ENCODE measurements at regions not wholly inside any gene's neighbourhood (a gene's known extent, or its start where the extent isn't known, plus 50 kb on each side); places are given as distances from the start of the nearest gene placed in this dataset.
"Not testable (repeated sequence)": the region's sequence is repeated elsewhere in the genome, so short reads cannot be mapped to it uniquely, and the experiment has no call there.

DNA sequence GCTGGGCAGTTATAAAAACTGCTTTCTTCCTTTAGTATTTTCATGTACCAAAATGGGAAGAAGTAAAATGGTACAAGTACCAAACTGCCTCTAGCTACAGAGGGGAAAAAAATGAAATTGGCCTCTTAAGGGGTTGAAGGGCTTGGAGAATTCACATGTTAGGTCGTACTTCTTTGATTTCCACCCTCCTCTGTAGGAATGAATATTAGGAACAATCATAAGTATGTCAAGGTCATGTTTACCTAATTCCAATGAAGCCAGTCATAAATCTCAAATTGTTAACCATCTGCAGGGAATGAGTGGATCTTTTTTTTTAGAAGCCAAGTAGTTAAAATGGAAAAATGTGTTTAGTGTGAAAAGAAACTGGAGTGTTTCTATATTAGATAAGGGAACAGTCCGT, 772.6 kb downstream of the PRIM2 start:
- not testable (repeated sequence) for H3K36me3 Mint-ChIP-seq, H3K9me3 Mint-ChIP-seq, H3K27me3 Mint-ChIP-seq, H3K27ac Mint-ChIP-seq, H3K4me3 Mint-ChIP-seq, H3K4me1 Mint-ChIP-seq

DNA sequence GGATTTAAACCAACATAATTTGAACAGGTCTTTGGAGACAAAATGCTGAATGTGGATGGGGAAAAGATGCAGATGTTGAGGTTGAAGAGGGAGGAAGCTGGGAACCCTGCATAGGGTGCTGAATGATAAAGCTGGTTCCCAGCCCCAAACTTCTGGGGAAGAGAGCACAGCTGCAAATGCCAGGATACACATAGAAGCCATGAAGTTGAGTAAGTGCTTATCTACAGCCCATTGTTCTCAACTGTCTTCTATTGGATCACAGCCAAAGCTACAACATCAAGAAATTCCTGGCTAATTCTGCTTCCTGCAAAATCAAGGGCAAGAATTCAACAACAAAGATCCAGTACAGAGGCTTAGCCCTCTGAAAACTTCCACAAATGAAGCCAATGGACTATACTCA, 779.8 kb downstream of the PRIM2 start:
- H3K4me3 Mint-ChIP-seq, H3K36me3 Mint-ChIP-seq, H3K27me3 Mint-ChIP-seq, H3K9me3 Mint-ChIP-seq, H3K27ac Mint-ChIP-seq, H3K4me1 Mint-ChIP-seq: not testable (repeated sequence)

DNA sequence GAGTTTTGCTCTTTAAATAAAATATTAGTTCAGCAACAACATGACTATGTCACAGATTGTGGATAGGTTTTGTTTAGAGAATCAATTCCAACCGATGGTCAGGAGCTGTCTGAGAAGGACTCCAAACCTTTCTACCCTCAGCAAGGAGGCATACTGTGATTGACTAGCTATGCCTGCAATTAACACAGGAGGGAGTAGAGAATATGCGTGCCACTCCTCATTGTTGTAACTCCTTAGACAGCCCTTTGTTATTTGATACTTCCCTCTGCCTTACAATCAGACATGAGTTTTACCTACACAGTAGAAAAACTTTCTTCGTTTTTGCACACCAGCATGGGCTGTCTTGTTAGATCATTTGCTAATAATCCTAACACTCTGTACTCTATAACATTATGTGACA, 796.5 kb downstream of the PRIM2 start:
- no peaks in the 10 kb centered on the region for H3K27me3 Mint-ChIP-seq
- H3K4me1 Mint-ChIP-seq = no peaks in the 10 kb centered on the region
- no peaks in the 10 kb centered on the region for H3K36me3 Mint-ChIP-seq
- no peak overlapping the region for H3K4me3 Mint-ChIP-seq
- H3K27ac Mint-ChIP-seq = no peak overlapping the region
- peaks cover 0 to 4% (median 4%) of the 10 kb centered on the region in 3 donors for H3K9me3 Mint-ChIP-seq

DNA sequence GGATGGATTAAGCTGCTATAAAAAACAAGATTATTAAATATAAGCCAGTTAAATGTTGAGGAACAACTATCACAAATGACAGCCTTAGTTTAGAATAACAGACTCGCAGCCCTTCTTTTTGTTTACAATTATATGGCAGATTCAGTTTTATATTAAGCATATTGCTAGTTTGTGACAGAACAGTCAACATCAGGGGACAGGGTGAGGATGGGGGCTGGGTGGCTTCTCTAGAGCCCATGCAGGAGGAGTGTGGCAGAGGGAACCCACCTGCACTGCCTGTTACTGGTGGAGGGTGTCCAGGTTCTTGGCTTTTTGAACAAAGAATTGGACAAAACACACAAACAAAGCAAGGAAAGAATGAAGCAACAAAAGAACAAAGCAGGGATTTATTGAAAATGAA, 799.7 kb downstream of the PRIM2 start:
- H3K36me3 Mint-ChIP-seq, H3K27ac Mint-ChIP-seq, H3K4me1 Mint-ChIP-seq, H3K4me3 Mint-ChIP-seq, H3K9me3 Mint-ChIP-seq, H3K27me3 Mint-ChIP-seq: not testable (repeated sequence)

DNA sequence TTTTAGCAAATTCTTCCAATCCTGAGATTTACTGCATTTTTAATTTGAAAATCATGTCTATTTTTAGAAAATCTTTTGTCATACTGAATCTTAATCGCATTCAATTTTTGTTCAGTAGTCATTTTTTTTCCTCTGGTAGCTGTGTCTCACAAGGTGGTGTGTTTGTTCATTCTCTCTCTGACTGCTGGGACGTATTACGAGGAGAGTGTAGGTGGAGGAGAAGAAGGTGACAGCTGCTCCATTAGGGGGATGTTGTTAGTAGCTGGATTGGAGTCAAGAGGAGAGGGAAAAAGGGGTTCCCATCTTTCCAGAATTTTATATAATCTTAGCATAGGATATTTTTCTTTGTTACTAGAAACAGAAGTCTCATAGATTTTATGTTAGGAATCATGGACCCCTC, 804.2 kb downstream of the PRIM2 start:
- not testable (repeated sequence) for H3K36me3 Mint-ChIP-seq, H3K4me3 Mint-ChIP-seq, H3K4me1 Mint-ChIP-seq

DNA sequence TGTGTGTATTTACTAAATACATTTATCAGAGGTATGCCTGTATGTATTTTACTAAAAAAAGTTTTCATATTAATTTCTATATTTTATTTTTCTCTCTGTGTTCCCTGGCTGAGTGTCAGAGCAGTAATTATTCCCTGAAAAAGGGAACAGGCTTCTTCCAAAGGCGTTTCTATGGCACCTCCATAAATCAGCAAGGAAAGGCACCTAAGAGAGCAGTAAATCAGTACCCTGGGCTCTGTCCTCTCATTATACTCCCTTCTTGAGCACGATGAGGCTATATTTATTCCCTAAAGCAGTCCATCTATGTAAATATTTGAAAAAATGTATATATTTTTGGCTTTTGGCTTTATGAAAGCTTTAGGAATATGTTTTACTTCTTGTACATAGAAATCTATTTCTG, 806.3 kb downstream of the PRIM2 start:
- not testable (repeated sequence) for H3K4me1 Mint-ChIP-seq, H3K36me3 Mint-ChIP-seq, H3K27ac Mint-ChIP-seq, H3K27me3 Mint-ChIP-seq, H3K4me3 Mint-ChIP-seq, H3K9me3 Mint-ChIP-seq

More for the DNA sequence above, 804.2 kb downstream of the PRIM2 start:
- H3K27me3 Mint-ChIP-seq, H3K9me3 Mint-ChIP-seq, H3K27ac Mint-ChIP-seq: not testable (repeated sequence)

DNA sequence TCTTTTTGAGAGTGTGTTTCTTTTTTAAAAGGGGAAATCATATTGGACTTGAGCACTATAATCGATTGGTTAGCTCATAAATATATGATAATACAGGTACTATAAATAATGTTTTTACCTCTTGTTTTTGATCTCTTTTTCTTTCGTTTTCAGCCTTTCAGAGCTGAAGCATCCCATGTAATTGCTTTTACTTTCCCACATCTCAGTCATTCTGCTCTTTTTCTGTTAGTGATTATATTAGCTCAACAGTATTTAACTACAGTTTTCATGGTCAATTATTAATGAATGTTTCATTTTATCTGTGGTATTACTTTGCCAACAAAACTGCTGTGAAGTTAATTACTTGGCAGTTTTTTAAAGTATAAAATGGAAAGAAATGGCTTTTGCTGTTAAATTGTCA, 811.1 kb downstream of the PRIM2 start:
- H3K4me1 Mint-ChIP-seq, H3K27ac Mint-ChIP-seq, H3K9me3 Mint-ChIP-seq, H3K4me3 Mint-ChIP-seq, H3K36me3 Mint-ChIP-seq, H3K27me3 Mint-ChIP-seq: not testable (repeated sequence)

DNA sequence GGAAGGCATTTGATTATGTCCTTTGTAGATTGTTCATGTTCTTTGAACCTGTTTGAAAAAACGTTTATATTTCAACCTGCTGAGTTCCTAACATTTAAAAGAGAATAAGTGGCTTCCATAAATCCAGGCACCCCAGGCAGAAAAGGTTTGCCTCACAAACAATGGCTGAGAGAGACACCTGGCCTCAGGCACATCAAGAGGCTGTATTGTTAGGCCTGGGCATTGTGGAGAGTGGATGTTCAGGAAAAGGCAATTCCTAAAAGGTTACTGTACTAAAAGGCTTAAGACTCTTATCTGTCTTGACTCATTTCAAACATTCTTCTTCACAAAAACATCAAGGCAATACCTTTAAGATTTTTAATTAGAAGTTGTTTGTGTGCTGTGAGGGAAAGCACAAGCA, 811.7 kb downstream of the PRIM2 start:
- H3K4me1 Mint-ChIP-seq, H3K4me3 Mint-ChIP-seq, H3K27ac Mint-ChIP-seq, H3K9me3 Mint-ChIP-seq, H3K36me3 Mint-ChIP-seq, H3K27me3 Mint-ChIP-seq: not testable (repeated sequence)

DNA sequence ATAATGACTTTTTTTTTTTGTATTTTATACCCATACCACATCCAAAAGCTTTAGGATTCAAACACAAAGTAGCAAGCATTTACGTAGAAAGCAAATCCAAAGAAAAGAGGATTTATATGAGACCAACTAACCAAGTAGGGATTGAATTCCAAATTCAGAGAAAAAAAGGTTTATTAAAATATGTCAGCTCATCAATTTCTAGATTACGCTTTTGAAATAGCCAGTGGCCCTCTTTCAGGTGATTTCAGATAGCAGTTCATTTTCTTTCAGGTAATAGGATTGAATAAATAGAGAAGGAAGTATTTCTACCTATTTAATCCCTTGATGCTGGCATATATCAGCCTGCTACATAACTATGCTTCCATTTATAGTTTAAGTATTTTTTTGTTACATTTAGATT, 822.3 kb downstream of the PRIM2 start:
- H3K9me3 Mint-ChIP-seq, H3K4me3 Mint-ChIP-seq, H3K4me1 Mint-ChIP-seq, H3K27ac Mint-ChIP-seq, H3K36me3 Mint-ChIP-seq, H3K27me3 Mint-ChIP-seq: not testable (repeated sequence)

DNA sequence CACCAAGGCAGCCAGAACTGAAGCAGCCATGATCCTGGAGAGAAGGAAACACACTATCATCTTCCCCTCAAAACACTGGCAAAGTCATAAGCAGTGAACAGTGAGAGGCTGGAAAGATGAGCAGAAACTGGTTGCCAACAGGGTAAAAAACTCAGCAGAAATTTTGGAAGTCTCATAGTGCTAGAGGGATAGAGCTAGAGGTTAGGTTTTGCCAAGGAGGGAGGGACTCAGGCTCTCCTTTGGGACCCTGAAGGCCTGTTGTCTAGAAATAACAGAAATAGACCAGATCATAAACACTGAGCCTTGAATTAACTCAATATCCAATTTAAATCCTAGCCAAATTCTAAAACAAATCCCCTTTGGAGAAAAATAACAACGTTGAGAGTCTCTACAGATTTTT, 853.6 kb downstream of the PRIM2 start:
- H3K9me3 Mint-ChIP-seq, H3K27ac Mint-ChIP-seq, H3K36me3 Mint-ChIP-seq, H3K27me3 Mint-ChIP-seq, H3K4me3 Mint-ChIP-seq, H3K4me1 Mint-ChIP-seq: not testable (repeated sequence)

DNA sequence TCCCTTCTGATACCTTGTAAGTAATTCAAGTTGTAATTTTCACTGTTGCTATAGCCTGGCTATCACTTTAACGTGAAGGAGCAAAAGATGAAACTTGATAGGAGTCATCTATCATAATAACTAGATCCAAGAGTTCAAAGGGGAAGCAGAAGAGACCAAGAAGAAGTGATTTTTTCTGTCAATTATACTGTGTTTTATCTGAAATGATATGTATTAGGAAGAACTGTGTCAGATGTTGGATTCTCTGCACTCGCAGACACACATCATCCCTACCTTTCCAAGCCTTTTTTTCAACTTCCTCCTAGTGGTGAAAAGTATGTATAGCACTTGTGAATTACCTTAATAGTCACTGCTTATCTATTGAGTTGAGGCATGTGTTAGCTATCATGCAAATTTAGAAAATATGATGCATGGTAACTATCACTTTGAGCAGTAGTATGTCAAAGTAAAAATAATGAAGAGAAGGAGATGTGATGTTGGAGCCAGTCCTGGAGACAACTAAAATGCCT, 864.2 kb downstream of the PRIM2 start:
- H3K27me3 Mint-ChIP-seq, H3K36me3 Mint-ChIP-seq, H3K9me3 Mint-ChIP-seq, H3K4me1 Mint-ChIP-seq, H3K27ac Mint-ChIP-seq, H3K4me3 Mint-ChIP-seq: not testable (repeated sequence)

DNA sequence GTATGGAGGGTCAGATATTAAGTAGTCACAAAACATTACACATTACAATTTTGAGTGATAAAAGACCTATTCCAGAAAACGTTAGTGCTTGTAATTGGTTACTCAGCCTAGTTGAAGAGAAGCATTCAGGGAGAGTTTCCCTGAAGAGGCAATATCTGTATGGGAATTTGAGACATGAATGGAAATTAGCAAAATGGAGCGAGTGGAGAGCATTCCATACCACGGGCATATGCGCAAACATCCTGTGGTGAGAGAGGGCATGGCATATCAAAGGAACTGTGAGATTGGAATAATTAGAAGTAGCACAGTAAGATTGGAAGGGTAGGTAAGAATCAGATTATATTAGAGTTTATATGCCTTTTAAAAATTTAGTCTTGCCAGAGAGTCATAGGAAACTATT, 867.9 kb downstream of the PRIM2 start:
- H3K27ac Mint-ChIP-seq, H3K36me3 Mint-ChIP-seq, H3K4me3 Mint-ChIP-seq, H3K9me3 Mint-ChIP-seq, H3K27me3 Mint-ChIP-seq, H3K4me1 Mint-ChIP-seq: not testable (repeated sequence)

DNA sequence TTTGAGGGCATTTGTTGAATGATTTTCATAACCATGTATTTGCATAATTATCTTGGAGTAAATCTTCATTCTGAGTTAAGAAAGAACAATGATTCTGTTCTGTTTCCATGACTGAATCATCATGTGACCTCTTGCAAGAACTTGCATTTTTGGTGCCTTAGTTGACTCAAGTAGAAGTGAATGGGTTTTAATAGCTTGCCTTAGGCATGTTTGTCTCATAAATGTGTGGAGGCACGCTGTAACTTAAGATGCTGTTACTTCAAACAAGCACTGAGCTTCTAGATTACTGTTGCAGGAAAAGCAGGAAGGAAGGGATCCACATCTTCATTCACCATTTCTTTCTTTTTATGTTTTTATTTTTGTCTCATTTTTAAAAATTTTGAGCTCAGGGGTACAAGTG, 875.8 kb downstream of the PRIM2 start:
- not testable (repeated sequence) for H3K4me3 Mint-ChIP-seq, H3K9me3 Mint-ChIP-seq, H3K36me3 Mint-ChIP-seq, H3K27me3 Mint-ChIP-seq, H3K27ac Mint-ChIP-seq, H3K4me1 Mint-ChIP-seq

DNA sequence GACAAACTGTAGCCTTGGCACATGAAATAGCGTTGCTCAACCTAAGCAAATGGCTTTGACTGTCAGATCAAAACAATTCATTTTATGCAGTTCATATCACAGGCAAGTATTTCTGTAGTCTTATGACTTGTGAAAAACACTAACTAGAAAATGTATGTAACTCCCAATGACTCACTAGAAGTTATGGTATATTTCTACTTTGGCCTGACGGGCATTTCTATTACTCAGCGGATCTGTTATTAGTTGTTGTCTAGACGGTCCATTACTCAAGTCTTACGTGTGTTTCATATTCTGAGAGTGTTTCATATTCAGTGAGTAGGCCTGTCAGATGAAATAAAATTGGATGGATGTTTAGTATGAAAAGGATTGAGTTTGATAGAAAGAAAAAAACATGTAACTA, 880.9 kb downstream of the PRIM2 start:
- H3K9me3 Mint-ChIP-seq = peaks cover 0 to 3% (median 0%) of the 10 kb centered on the region in 3 donors

DNA sequence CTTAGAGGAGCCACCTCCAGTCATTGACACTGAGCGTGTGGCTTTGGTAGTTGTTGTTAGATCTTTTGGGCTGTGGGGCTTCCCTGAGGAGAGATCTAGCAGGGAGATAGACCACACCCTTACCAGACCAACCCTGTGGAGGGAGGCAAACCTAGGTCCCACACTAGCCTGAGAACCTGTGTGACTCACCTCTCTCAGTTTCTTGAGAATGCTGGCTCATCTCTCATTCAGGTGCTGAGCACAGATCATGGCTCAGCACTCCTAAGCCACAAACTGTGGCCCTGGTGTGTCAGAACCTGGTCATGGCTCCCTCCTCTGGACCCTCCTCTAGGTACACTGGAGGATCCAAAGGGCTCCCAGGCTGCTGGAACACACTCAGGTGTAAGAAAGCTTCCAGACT, 919.7 kb downstream of the PRIM2 start:
- H3K27ac Mint-ChIP-seq, H3K4me3 Mint-ChIP-seq, H3K27me3 Mint-ChIP-seq, H3K36me3 Mint-ChIP-seq, H3K4me1 Mint-ChIP-seq: not testable (repeated sequence)
- H3K9me3 Mint-ChIP-seq = peaks cover 0 to 12% (median 5%) of the 10 kb centered on the region in 3 donors

More for the DNA sequence above, 880.9 kb downstream of the PRIM2 start:
- no peaks in the 10 kb centered on the region for H3K4me1 Mint-ChIP-seq
- H3K4me3 Mint-ChIP-seq = no peak overlapping the region
- no peaks in the 10 kb centered on the region for H3K36me3 Mint-ChIP-seq
- H3K27ac Mint-ChIP-seq = no peak overlapping the region
- H3K27me3 Mint-ChIP-seq = no peaks in the 10 kb centered on the region

DNA sequence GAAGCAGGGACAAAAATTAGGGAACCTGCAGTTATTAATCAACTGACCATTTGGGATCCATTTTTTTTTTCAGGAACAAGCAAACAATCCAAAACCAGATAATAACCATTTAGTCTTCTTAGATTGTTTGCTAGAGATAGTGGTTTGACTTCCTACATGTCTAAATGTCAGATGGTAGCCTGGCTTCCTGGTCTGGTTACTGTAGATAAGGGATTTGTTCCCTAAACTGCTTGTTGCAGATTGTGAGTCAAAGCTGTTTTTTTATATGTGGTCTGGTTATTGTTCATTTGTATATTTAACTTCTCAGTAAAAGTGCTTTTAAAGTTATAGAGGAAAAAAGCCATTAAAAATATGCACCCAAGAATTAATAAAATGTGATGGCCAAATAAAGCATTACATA, 921.0 kb downstream of the PRIM2 start:
- H3K27ac Mint-ChIP-seq, H3K4me3 Mint-ChIP-seq, H3K4me1 Mint-ChIP-seq, H3K9me3 Mint-ChIP-seq, H3K27me3 Mint-ChIP-seq, H3K36me3 Mint-ChIP-seq: not testable (repeated sequence)

DNA sequence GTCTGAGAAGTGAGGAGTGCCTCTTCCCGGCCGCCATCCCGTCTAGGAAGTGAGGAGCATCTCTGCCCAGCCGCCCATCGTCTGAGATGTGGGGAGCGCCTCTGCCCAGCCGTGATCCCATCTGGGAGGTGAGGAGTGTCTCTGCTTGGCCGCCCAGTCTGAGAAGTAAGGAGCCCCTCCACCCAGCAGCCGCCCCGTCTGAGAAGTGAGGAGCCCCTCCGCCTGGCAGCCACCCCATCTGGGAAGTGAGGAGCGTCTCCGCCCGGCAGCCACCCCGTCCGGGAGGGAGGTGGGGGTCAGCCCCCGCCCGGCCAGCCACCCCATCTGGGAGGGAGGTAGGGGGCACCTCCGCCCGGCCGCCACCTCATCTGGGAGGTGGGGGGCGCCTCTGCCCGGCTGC, 940.2 kb downstream of the PRIM2 start:
- not testable (repeated sequence) for H3K27ac Mint-ChIP-seq, H3K36me3 Mint-ChIP-seq, H3K27me3 Mint-ChIP-seq, H3K4me1 Mint-ChIP-seq, H3K4me3 Mint-ChIP-seq, H3K9me3 Mint-ChIP-seq

Measured in IgD-negative memory B cell (primary cell).